ENCODE measurements at regions not wholly inside any gene's neighbourhood (a gene's known extent, or its start where the extent isn't known, plus 50 kb on each side); places are given as distances from the start of the nearest gene placed in this dataset.

DNA sequence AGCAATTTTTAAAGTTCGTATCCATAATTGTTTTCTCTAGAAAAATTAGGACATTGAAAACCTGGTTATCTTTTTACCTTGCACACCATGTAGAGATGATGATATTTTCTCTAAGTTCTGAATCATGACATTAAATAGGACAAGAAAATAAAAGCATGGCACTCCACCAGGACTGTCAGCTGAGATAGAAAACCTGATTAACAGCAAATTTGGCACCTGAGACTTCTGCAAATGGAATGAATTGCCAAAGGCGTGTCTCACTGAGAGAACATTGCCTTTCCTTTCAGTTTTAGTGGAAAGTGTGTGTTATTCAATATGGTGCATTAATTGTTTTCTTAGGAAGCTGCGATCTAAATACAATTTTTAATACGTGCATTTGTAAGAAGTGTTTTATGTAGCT lies 164.7 kb downstream of the LRRC30 start:
- TF ChIP-seq, protein P1, sequence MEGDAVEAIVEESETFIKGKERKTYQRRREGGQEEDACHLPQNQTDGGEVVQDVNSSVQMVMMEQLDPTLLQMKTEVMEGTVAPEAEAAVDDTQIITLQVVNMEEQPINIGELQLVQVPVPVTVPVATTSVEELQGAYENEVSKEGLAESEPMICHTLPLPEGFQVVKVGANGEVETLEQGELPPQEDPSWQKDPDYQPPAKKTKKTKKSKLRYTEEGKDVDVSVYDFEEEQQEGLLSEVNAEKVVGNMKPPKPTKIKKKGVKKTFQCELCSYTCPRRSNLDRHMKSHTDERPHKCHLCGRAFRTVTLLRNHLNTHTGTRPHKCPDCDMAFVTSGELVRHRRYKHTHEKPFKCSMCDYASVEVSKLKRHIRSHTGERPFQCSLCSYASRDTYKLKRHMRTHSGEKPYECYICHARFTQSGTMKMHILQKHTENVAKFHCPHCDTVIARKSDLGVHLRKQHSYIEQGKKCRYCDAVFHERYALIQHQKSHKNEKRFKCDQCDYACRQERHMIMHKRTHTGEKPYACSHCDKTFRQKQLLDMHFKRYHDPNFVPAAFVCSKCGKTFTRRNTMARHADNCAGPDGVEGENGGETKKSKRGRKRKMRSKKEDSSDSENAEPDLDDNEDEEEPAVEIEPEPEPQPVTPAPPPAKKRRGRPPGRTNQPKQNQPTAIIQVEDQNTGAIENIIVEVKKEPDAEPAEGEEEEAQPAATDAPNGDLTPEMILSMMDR (conservative IDR thresholded peaks at IDR 0.05; ENCODE audit: low read depth, low read length) = no peak
- TF ChIP-seq EZH2phosphoT487 (IDR thresholded peaks at IDR 0.05; ENCODE audit: borderline replicate concordance, low read length) = no peak
